Activated CD4-positive, alpha-beta T cell treated with anti-CD3 and anti-CD28 coated beads, Interleukin-2, amount 10 ng/mL, durations not matched to agents 7 days and 5 days (primary cell): ENCODE measurements at regions not wholly inside any gene's neighbourhood (a gene's known extent, or its start where the extent isn't known, plus 50 kb on each side); places are given as distances from the start of the nearest gene placed in this dataset.
"Not testable (repeated sequence)": the region's sequence is repeated elsewhere in the genome, so short reads cannot be mapped to it uniquely, and the experiment has no call there.

Experiments used
- CTCF ChIA-PET: fragments of 350-600 bp; sonication (Branson Sonifier 250); formaldehyde crosslinking; loops from one replicate; lab custom pipeline; 2021; ENCODE audit warnings: antibody characterized with exemption; lab: Charles Lee
- POLR2A ChIA-PET: fragments of 350-600 bp; sonication (Branson Sonifier 250); formaldehyde crosslinking; loops from one replicate; lab custom pipeline; 2021; ENCODE audit warnings: antibody characterized with exemption; lab: Charles Lee
- DNase-seq: peaks from one replicate; pipeline ENCODE4 v3.0.0-alpha.2; 2020
- H3K27ac Mint-ChIP-seq: one replicate; pipeline ENCODE4 v1.8.0; 2021; ENCODE audit warnings: mild to moderate bottlenecking, moderate library complexity, mixed read lengths
- H3K27me3 Mint-ChIP-seq: one replicate; pipeline ENCODE4 v1.8.0; 2021; ENCODE audit warnings: mixed read lengths
- H3K36me3 Mint-ChIP-seq: one replicate; pipeline ENCODE4 v1.8.0; 2021; ENCODE audit warnings: low read depth, mixed read lengths
- H3K4me1 Mint-ChIP-seq: one replicate; pipeline ENCODE4 v1.8.0; 2021; ENCODE audit warnings: mixed read lengths
- H3K4me3 Mint-ChIP-seq: one replicate; pipeline ENCODE4 v1.8.0; 2021; ENCODE audit warnings: mild to moderate bottlenecking, moderate library complexity, mixed read lengths
- H3K9me3 Mint-ChIP-seq: one replicate; pipeline ENCODE4 v1.8.0; 2021; ENCODE audit warnings: mixed read lengths

GRCh38 chrX:39418731-39419638 is 617.7 kb downstream of the MID1IP1 start:
- peaks cover 8% of the 10 kb centered on the region for H3K9me3 Mint-ChIP-seq
- DNase-seq: no peak
- no peaks in the 10 kb centered on the region for H3K27me3 Mint-ChIP-seq
- ChIA-PET CTCF (no interaction called here), POLR2A (no interaction called here)
- H3K27ac Mint-ChIP-seq: no peak overlapping the region
- no peaks in the 10 kb centered on the region for H3K36me3 Mint-ChIP-seq
- H3K4me1 Mint-ChIP-seq: peaks cover 3% of the 10 kb centered on the region
- no peak overlapping the region for H3K4me3 Mint-ChIP-seq

GRCh38 chrX:39421006-39421405 is 619.7 kb downstream of the MID1IP1 start:
- Mint-ChIP-seq H3K27me3 (no peaks in the 10 kb centered on the region), H3K4me1 (peaks cover 11% of the 10 kb centered on the region), H3K9me3 (peaks cover 8% of the 10 kb centered on the region), H3K27ac (no peak overlapping the region), H3K4me3 (no peak overlapping the region), H3K36me3 (no peaks in the 10 kb centered on the region)
- POLR2A ChIA-PET: no interaction called here
- CTCF ChIA-PET: interaction anchor here (1.5 kb wide), 1 partner anchor 9 kb away, joined by 3 read pairs; no protein-coding TSS in a partner anchor
- no peak for DNase-seq

- Mint-ChIP-seq H3K4me1 (peaks cover 23% of the 10 kb centered on the region), H3K4me3 (no peak overlapping the region), H3K9me3 (peaks cover 8% of the 10 kb centered on the region), H3K36me3 (no peaks in the 10 kb centered on the region), H3K27me3 (no peaks in the 10 kb centered on the region), H3K27ac (no peak overlapping the region)
- ChIA-PET CTCF (interaction anchor here (1.3 kb wide), 1 partner anchor 224 kb away, joined by 3 read pairs; no protein-coding TSS in a partner anchor), POLR2A (no interaction called here)
- no peak for DNase-seq
Measured at GRCh38 chrX:39425124-39425806, 624.0 kb downstream of the MID1IP1 start.

GRCh38 chrX:39426101-39426500 is 624.8 kb downstream of the MID1IP1 start:
- POLR2A ChIA-PET: no interaction called here
- no peak overlapping the region for H3K4me3 Mint-ChIP-seq
- no peak for DNase-seq
- H3K4me1 Mint-ChIP-seq: peaks cover 23% of the 10 kb centered on the region
- CTCF ChIA-PET: no interaction called here
- H3K36me3 Mint-ChIP-seq: no peaks in the 10 kb centered on the region
- H3K27ac Mint-ChIP-seq: peak overlapping the region; percentile 31
- peaks cover 8% of the 10 kb centered on the region for H3K9me3 Mint-ChIP-seq
- H3K27me3 Mint-ChIP-seq: no peaks in the 10 kb centered on the region

- Mint-ChIP-seq H3K4me1 (peaks cover 23% of the 10 kb centered on the region), H3K4me3 (no peak overlapping the region), H3K36me3 (no peaks in the 10 kb centered on the region), H3K9me3 (peaks cover 8% of the 10 kb centered on the region), H3K27me3 (no peaks in the 10 kb centered on the region), H3K27ac (peak overlapping the region; percentile 69)
- POLR2A ChIA-PET: interaction anchor here (0.5 kb wide), 1 partner anchor 454 kb away, joined by 3 read pairs; no protein-coding TSS in a partner anchor
- CTCF ChIA-PET: interaction anchor here (1.0 kb wide), 1 partner anchor 10 kb away, joined by 5 read pairs; no protein-coding TSS in a partner anchor
- DNase-seq: peak; percentile 6
Measured at GRCh38 chrX:39427492-39427891, 626.2 kb downstream of the MID1IP1 start.

GRCh38 chrX:39427906-39428305 is 626.6 kb downstream of the MID1IP1 start:
- Mint-ChIP-seq H3K27ac (no peak overlapping the region), H3K9me3 (peaks cover 6% of the 10 kb centered on the region), H3K36me3 (no peaks in the 10 kb centered on the region), H3K4me1 (peaks cover 23% of the 10 kb centered on the region), H3K4me3 (no peak overlapping the region), H3K27me3 (no peaks in the 10 kb centered on the region)
- CTCF ChIA-PET: interaction anchor here (1.0 kb wide), 1 partner anchor 10 kb away, joined by 5 read pairs; no protein-coding TSS in a partner anchor
- POLR2A ChIA-PET: interaction anchor here (0.5 kb wide), 1 partner anchor 455 kb away, joined by 3 read pairs; no protein-coding TSS in a partner anchor
- no peak for DNase-seq

- ChIA-PET CTCF (interaction anchor here (1.2 kb wide), 1 partner anchor 9 kb away, joined by 3 read pairs; no protein-coding TSS in a partner anchor), POLR2A (no interaction called here)
- no peak for DNase-seq
- H3K4me1 Mint-ChIP-seq: peaks cover 15% of the 10 kb centered on the region
- no peaks in the 10 kb centered on the region for H3K36me3 Mint-ChIP-seq
- H3K9me3 Mint-ChIP-seq: no peaks in the 10 kb centered on the region
- no peak overlapping the region for H3K4me3 Mint-ChIP-seq
- no peaks in the 10 kb centered on the region for H3K27me3 Mint-ChIP-seq
- H3K27ac Mint-ChIP-seq: no peak overlapping the region
Measured at GRCh38 chrX:39430551-39430950, 629.3 kb downstream of the MID1IP1 start.

GRCh38 chrX:39431893-39432292 is 630.6 kb downstream of the MID1IP1 start:
- H3K36me3 Mint-ChIP-seq: no peaks in the 10 kb centered on the region
- DNase-seq: no peak
- H3K27me3 Mint-ChIP-seq: no peaks in the 10 kb centered on the region
- H3K27ac Mint-ChIP-seq: no peak overlapping the region
- H3K4me1 Mint-ChIP-seq: peaks cover 13% of the 10 kb centered on the region
- CTCF ChIA-PET: interaction anchor here (0.6 kb wide), 1 partner anchor 177 kb away, joined by 3 read pairs; no protein-coding TSS in a partner anchor
- POLR2A ChIA-PET: no interaction called here
- H3K9me3 Mint-ChIP-seq: no peaks in the 10 kb centered on the region
- no peak overlapping the region for H3K4me3 Mint-ChIP-seq

GRCh38 chrX:39434671-39435070 is 633.4 kb downstream of the MID1IP1 start:
- DNase-seq, H3K4me3 Mint-ChIP-seq, H3K9me3 Mint-ChIP-seq, H3K4me1 Mint-ChIP-seq, H3K27ac Mint-ChIP-seq, POLR2A ChIA-PET, H3K27me3 Mint-ChIP-seq, H3K36me3 Mint-ChIP-seq, CTCF ChIA-PET: not testable (repeated sequence)

- CTCF ChIA-PET, POLR2A ChIA-PET, DNase-seq, H3K4me3 Mint-ChIP-seq, H3K9me3 Mint-ChIP-seq, H3K36me3 Mint-ChIP-seq, H3K27me3 Mint-ChIP-seq, H3K27ac Mint-ChIP-seq: not testable (repeated sequence)
- peaks cover 17% of the 10 kb centered on the region for H3K4me1 Mint-ChIP-seq
Measured at GRCh38 chrX:39436538-39436937, 635.3 kb downstream of the MID1IP1 start.

- H3K9me3 Mint-ChIP-seq: peaks cover 2% of the 10 kb centered on the region
- ChIA-PET CTCF (interaction anchor here (1.4 kb wide), 1 partner anchor 10 kb away, joined by 5 read pairs; no protein-coding TSS in a partner anchor), POLR2A (no interaction called here)
- H3K4me3 Mint-ChIP-seq: no peak overlapping the region
- H3K27ac Mint-ChIP-seq: no peak overlapping the region
- H3K36me3 Mint-ChIP-seq: no peaks in the 10 kb centered on the region
- H3K4me1 Mint-ChIP-seq: peaks cover 17% of the 10 kb centered on the region
- no peaks in the 10 kb centered on the region for H3K27me3 Mint-ChIP-seq
- no peak for DNase-seq
Measured at GRCh38 chrX:39437670-39438441, 636.6 kb downstream of the MID1IP1 start.
